Breast epithelium (tissue), 3 donors: ENCODE measurements at regions not wholly inside any gene's neighbourhood (a gene's known extent, or its start where the extent isn't known, plus 50 kb on each side); places are given as distances from the start of the nearest gene placed in this dataset.

ENCODE experiments used
- POLR2A ChIP-seq: fragments of 450-650 bp; IDR thresholded peaks from one replicate; pipeline ENCODE4 v1.6.1; 2016; ENCODE audit warnings: antibody characterized with exemption, mild to moderate bottlenecking, moderate library complexity
- POLR2AphosphoS5 ChIP-seq, 3 donors: sonication (generic); formaldehyde crosslinking; IDR thresholded peaks; one replicate each; pipeline ENCODE4 v1.6.1; 2017; ENCODE audit warnings: antibody characterized with exemption in 3 of 3
- TF ChIP-seq, protein P1 (sequence below), 3 donors: fragments of 450-650 bp; IDR thresholded peaks; one replicate each; pipeline ENCODE4 v1.5.1; 2016 to 2017; ENCODE audit warnings: antibody characterized with exemption in 3 of 3, mild to moderate bottlenecking in 3 of 3, moderate library complexity in 3 of 3

DNA sequence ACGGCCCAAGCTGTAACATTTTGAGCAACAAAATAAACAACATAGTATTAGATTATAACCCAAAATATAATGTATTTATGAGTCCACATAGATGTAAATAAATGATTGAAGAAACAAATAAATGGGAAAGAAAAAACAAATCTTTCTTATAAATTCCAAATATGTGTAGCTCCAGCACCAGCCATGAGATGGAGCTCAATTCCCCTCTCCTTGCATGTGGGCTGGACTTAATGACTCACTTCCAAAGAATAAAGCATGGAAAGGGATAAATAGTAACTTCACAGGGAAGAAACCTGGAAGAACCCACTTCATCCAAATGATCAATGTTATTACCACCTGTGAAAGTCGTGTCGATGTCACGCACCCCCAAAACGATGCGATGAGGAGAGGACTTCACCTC is 158.8 kb downstream of the RPAP3 start:
- TF ChIP-seq POLR2A (no peak), POLR2AphosphoS5 (IDR thresholded peaks at IDR 0.05) (no peak)
- TF ChIP-seq, protein P1, sequence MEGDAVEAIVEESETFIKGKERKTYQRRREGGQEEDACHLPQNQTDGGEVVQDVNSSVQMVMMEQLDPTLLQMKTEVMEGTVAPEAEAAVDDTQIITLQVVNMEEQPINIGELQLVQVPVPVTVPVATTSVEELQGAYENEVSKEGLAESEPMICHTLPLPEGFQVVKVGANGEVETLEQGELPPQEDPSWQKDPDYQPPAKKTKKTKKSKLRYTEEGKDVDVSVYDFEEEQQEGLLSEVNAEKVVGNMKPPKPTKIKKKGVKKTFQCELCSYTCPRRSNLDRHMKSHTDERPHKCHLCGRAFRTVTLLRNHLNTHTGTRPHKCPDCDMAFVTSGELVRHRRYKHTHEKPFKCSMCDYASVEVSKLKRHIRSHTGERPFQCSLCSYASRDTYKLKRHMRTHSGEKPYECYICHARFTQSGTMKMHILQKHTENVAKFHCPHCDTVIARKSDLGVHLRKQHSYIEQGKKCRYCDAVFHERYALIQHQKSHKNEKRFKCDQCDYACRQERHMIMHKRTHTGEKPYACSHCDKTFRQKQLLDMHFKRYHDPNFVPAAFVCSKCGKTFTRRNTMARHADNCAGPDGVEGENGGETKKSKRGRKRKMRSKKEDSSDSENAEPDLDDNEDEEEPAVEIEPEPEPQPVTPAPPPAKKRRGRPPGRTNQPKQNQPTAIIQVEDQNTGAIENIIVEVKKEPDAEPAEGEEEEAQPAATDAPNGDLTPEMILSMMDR (IDR thresholded peaks at IDR 0.05), result no peak
